22Rv1 (cell line): ENCODE measurements at regions not wholly inside any gene's neighbourhood (a gene's known extent, or its start where the extent isn't known, plus 50 kb on each side); places are given as distances from the start of the nearest gene placed in this dataset.

Experiments used
- ZFX ChIP-seq: fragments of 450-650 bp; IDR thresholded peaks from 2 replicates; pipeline ENCODE4 v1.6.1; 2017; ENCODE audit warnings: antibody characterized with exemption, borderline replicate concordance
- TF ChIP-seq, protein P1 (sequence below): fragments of 450-650 bp; IDR thresholded peaks from 2 replicates; pipeline ENCODE4 v1.5.1; 2017; ENCODE audit warnings: mild to moderate bottlenecking

DNA sequence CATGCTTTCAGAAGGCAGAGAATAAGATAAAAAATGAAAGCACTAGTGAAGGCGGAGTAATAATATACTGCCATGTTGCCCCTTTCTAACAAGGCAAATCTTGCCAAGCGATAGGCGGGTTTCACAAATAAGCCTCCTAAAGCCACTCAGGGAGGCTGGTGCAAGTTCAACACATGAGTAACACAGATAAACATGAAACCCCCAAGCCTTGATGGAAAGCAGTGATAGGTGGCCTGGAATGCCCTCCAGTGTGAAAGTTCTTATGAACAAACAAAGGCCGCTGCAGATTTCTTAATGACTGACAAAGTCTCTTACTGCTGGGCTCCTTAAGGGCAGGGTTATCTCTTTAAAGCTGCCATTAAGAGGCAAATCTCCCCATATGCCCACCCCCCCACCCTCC lies 154.7 kb downstream of the ZDHHC21 start:
- TF ChIP-seq, protein P1, sequence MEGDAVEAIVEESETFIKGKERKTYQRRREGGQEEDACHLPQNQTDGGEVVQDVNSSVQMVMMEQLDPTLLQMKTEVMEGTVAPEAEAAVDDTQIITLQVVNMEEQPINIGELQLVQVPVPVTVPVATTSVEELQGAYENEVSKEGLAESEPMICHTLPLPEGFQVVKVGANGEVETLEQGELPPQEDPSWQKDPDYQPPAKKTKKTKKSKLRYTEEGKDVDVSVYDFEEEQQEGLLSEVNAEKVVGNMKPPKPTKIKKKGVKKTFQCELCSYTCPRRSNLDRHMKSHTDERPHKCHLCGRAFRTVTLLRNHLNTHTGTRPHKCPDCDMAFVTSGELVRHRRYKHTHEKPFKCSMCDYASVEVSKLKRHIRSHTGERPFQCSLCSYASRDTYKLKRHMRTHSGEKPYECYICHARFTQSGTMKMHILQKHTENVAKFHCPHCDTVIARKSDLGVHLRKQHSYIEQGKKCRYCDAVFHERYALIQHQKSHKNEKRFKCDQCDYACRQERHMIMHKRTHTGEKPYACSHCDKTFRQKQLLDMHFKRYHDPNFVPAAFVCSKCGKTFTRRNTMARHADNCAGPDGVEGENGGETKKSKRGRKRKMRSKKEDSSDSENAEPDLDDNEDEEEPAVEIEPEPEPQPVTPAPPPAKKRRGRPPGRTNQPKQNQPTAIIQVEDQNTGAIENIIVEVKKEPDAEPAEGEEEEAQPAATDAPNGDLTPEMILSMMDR: no peak
- TF ChIP-seq ZFX: no peak
